BJ (cell line): ENCODE measurements at regions not wholly inside any gene's neighbourhood (a gene's known extent, or its start where the extent isn't known, plus 50 kb on each side); places are given as distances from the start of the nearest gene placed in this dataset.

Experiments
- CTCF ChIA-PET: fragments of 350-600 bp; formaldehyde crosslinking; extraction: SDS; loops from one replicate; lab custom pipeline; 2021; ENCODE audit warnings: antibody characterized with exemption, inconsistent platforms; lab: Yijun Ruan, JAX
- POLR2A ChIA-PET: fragments of 300-600 bp; sonication (Branson Sonifier 250); formaldehyde crosslinking; extraction: SDS; loops from one replicate; lab custom pipeline; 2021; ENCODE audit warnings: antibody characterized with exemption; lab: Charles Lee
- DNase-seq: peaks from one replicate; pipeline ENCODE4 v3.0.0-alpha.2; 2011; ENCODE audit warnings: low read depth
- H3K27me3 ChIP-seq: 2 replicates; pipeline ENCODE4 v1.6.0; 2011; ENCODE audit warnings: low read length; ENCODE audit not compliant: control insufficient read depth, insufficient read depth
- H3K36me3 ChIP-seq: 2 replicates; pipeline ENCODE4 v1.5.1; 2011; ENCODE audit warnings: low read length; ENCODE audit not compliant: control insufficient read depth, insufficient read depth
- H3K4me3 ChIP-seq: 2 replicates; pipeline ENCODE4 v1.5.1; 2011; ENCODE audit warnings: low read depth, mild to moderate bottlenecking, control low read depth, low read length
- TF ChIP-seq, protein P1 (sequence below): IDR thresholded peaks from 2 replicates; pipeline ENCODE4 v1.5.1; 2011; ENCODE audit warnings: low read depth, mild to moderate bottlenecking, control low read depth, inconsistent platforms, low read length, moderate library complexity; ENCODE audit not compliant: insufficient read depth

DNA sequence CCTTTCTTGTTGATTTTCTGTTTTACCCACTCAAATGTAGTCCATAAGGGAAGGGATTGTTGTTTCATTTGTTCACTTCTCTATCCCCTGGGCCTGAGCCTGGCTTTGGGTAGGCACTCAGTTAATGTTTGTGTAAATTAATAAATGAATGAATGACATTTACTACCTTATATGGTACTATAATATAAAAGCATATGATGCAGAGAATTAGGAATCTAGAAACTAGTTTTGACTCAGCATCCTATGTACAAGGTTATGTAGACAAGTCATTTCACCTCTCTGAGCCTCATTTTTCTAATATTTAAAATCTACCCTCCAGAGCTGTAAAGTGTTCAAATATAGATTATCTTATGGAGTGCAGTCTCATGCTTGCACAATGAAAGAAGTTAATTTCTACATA lies 68.9 kb upstream of the S1PR1 start:
- POLR2A ChIA-PET = no interaction called here

DNA sequence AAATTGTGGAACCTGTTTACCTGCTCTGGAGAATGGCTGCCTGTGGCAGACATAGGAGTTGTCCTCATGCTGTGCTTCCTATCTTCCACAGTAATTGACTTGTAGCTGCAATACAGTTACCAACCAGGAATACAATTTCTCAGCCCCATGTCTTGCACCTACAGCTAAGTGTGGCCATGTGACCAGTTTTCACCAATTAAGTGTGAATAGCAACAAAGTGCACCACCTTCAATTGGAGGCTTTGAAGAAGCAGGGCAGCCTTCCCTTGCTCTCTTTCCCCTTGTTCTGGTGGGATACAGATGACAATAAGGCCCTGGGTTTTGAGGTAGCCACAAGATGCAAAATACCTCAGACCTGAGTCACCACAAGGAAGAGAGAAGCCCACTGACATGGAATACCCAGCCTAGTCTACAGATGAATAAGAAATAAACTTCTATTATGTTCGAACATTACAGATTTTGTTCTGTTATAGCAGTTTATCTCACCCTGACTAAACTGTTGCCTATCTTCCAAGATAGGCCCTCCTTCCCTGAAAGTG lies 70.2 kb upstream of the S1PR1 start:
- CTCF ChIA-PET = no interaction called here
- TF ChIP-seq, protein P1, sequence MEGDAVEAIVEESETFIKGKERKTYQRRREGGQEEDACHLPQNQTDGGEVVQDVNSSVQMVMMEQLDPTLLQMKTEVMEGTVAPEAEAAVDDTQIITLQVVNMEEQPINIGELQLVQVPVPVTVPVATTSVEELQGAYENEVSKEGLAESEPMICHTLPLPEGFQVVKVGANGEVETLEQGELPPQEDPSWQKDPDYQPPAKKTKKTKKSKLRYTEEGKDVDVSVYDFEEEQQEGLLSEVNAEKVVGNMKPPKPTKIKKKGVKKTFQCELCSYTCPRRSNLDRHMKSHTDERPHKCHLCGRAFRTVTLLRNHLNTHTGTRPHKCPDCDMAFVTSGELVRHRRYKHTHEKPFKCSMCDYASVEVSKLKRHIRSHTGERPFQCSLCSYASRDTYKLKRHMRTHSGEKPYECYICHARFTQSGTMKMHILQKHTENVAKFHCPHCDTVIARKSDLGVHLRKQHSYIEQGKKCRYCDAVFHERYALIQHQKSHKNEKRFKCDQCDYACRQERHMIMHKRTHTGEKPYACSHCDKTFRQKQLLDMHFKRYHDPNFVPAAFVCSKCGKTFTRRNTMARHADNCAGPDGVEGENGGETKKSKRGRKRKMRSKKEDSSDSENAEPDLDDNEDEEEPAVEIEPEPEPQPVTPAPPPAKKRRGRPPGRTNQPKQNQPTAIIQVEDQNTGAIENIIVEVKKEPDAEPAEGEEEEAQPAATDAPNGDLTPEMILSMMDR = no peak
- Histone ChIP-seq H3K36me3 (no peaks in the 10 kb centered on the region), H3K4me3 (no peak overlapping the region), H3K27me3 (no peaks in the 10 kb centered on the region)
- POLR2A ChIA-PET = no interaction called here
- DNase-seq = no peak

More for the DNA sequence above, 68.9 kb upstream of the S1PR1 start:
- Histone ChIP-seq H3K36me3 (no peaks in the 10 kb centered on the region), H3K27me3 (no peaks in the 10 kb centered on the region), H3K4me3 (no peak overlapping the region)
- TF ChIP-seq, protein P1 = no peak
- CTCF ChIA-PET = interaction anchor here (0.7 to 1.2 kb wide), 2 partner anchors 29 to 71 kb away, joined by 4 to 5 read pairs; no protein-coding TSS in a partner anchor
- DNase-seq = no peak

DNA sequence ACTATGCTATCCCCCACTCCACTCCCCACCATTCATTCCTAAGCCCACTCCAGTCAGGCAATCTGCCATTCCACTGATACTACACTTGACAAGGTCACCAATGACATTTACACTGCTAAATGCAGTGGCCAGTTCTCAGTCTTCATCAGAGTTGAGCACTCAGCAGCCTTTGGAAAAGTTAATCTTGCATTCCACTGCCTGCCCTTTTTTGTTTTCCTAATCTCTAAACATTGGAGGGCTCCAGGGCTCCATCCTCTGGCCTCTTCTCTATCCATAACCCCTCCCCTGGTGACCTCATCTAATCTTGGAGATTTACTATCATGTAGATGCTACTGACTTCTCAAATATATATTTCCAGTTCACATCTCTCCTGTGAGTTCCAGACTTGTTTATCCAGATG lies 70.9 kb upstream of the S1PR1 start:
- ChIA-PET POLR2A (no interaction called here), CTCF (no interaction called here)
- H3K36me3 ChIP-seq = no peaks in the 10 kb centered on the region

DNA sequence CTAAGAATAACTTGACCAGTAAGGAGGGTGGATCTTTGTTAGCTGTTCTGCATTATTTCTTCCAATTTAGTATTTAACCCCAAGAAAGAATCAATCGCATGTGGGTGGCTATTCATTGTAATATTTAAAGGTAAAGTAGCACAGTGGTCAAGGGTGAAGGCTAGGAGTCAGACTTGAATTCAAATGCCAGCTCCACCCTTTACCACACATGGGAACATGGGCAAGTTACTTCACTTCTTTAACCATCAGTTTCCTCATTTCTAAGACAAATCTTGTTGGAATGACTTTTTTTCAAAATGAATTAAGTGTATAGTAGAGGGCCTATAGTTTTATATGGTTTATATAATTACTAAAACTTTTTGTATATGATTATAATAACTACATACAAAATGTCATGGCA lies 71.3 kb upstream of the S1PR1 start:
- no peak for DNase-seq
- H3K27me3 ChIP-seq = no peaks in the 10 kb centered on the region
- TF ChIP-seq, protein P1 = no peak
- H3K36me3 ChIP-seq = no peaks in the 10 kb centered on the region
- CTCF ChIA-PET = interaction anchor here (0.6 to 1.5 kb wide), 3 partner anchors 20 to 864 kb away, joined by 3 read pairs; no protein-coding TSS in a partner anchor
- no peak overlapping the region for H3K4me3 ChIP-seq
- POLR2A ChIA-PET = no interaction called here

More for the DNA sequence above, 70.9 kb upstream of the S1PR1 start:
- no peak overlapping the region for H3K4me3 ChIP-seq
- TF ChIP-seq, protein P1 = no peak
- DNase-seq = no peak
- no peaks in the 10 kb centered on the region for H3K27me3 ChIP-seq

DNA sequence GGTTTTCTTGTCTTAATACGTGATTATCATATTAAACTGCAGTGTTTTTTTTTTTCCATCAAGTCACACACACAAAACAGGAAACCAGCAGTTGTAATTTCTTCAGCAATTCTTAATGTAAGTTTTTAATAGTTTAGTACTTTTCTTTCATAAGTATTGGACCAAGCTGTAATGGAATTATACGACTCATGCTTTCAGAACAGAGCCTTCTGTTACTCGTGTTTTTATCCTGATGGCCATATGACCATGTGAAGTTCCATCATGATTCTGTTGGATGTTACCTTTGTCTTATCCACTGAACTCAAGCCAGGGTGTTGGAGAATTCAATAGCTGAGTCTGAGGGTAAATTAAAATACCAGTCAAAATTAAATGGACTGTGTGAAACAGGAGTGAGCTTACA lies 72.0 kb upstream of the S1PR1 start:
- ChIA-PET POLR2A (no interaction called here), CTCF (interaction anchor here (0.6 to 1.5 kb wide), 4 partner anchors 10 to 248 kb away, joined by 3 read pairs; no protein-coding TSS in a partner anchor)
- Histone ChIP-seq H3K27me3 (no peaks in the 10 kb centered on the region), H3K36me3 (no peaks in the 10 kb centered on the region), H3K4me3 (no peak overlapping the region)
- TF ChIP-seq, protein P1 = no peak
- no peak for DNase-seq
